Mammary epithelial cell (primary cell): ENCODE measurements at regions not wholly inside any gene's neighbourhood (a gene's known extent, or its start where the extent isn't known, plus 50 kb on each side); places are given as distances from the start of the nearest gene placed in this dataset.

ENCODE experiments used
- CTCF ChIP-seq, 2 donors: IDR thresholded peaks in 1 of 2; conservative IDR thresholded peaks in 1 of 2; 2 replicates each; pipeline ENCODE4 v1.5.1; 2011 to 2012; ENCODE audit warnings: inconsistent platforms in 2 of 2, low read length in 2 of 2, mild to moderate bottlenecking in 2 of 2, control low read depth in 1 of 2, low read depth in 1 of 2; ENCODE audit not compliant: insufficient read depth in 1 of 2; ENCODE audit errors: extremely low read depth in 1 of 2
- EZH2 ChIP-seq: IDR thresholded peaks from 2 replicates; pipeline ENCODE4 v1.6.1; 2012; ENCODE audit warnings: low read length, inconsistent platforms, borderline replicate concordance

GRCh38 chr17:79667121-79667715, 56.4 kb upstream of the RBFOX3 start:
- no peak for TF ChIP-seq CTCF (conservative IDR thresholded peaks at IDR 0.05 in 1 of 2, IDR thresholded peaks at IDR 0.05 in 1 of 2; ENCODE audit: extremely low read depth in 1 of 2, insufficient read depth in 1 of 2, low read depth in 1 of 2, low read length in 2 of 2)
- TF ChIP-seq EZH2, result no peak
